HCT116 (cell line): ENCODE measurements at regions not wholly inside any gene's neighbourhood (a gene's known extent, or its start where the extent isn't known, plus 50 kb on each side); places are given as distances from the start of the nearest gene placed in this dataset.

Source experiments
- CEBPB ChIP-seq: IDR thresholded peaks from 2 replicates; pipeline ENCODE4 v1.6.1; 2012; ENCODE audit warnings: low read depth
- CTCF ChIP-seq, 3 experiments: fragments of 200-600 bp in 1 of 3; sonication (generic) in 1 of 3; IDR thresholded peaks in 2 of 3; conservative IDR thresholded peaks in 1 of 3; 2 replicates each; pipeline ENCODE4 v1.5.1; 2012 to 2017; ENCODE audit warnings: low read depth in 2 of 3, low read length in 2 of 3, antibody characterized with exemption in 1 of 3, borderline replicate concordance in 1 of 3, control low read depth in 1 of 3, mild to moderate bottlenecking in 1 of 3, mixed read lengths in 1 of 3, mixed run types in 1 of 3, moderate library complexity in 1 of 3; ENCODE audit not compliant: insufficient read depth in 1 of 3
- EZH2 ChIP-seq: fragments of 200-600 bp; sonication (generic); IDR thresholded peaks from 2 replicates; pipeline ENCODE4 v1.6.1; 2017; ENCODE audit warnings: antibody characterized with exemption, mixed run types
- POLR2AphosphoS5 ChIP-seq: IDR thresholded peaks from 2 replicates; pipeline ENCODE4 v1.6.1; 2011; ENCODE audit warnings: mild to moderate bottlenecking, low read depth, low read length, moderate library complexity

DNA sequence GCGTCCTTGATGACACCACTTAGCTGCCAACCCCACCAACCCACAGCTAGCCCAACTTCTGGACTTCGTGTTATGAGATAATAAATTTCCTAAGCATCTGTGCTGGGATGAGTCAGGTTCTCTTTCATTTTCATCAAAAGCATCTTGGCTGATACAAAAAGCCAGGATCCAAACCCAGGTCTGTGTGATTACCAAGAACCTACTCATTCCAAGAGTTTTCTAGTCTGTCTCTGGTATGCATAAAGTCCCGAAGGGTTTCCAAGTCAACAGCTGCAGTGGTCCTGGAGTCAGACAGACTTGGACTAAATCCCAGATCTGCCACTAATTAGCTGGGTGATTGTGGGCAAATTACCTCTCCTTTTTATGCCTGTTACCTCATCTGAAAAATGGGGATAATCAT lies 55.5 kb upstream of the SERP2 start:
- TF ChIP-seq EZH2 = no peak
- no peak for TF ChIP-seq POLR2AphosphoS5
- no peak for TF ChIP-seq CTCF (IDR thresholded peaks at IDR 0.05 in 2 of 3, conservative IDR thresholded peaks at IDR 0.05 in 1 of 3; ENCODE audit: borderline replicate concordance in 1 of 3, insufficient read depth in 1 of 3, low read depth in 2 of 3, low read length in 2 of 3)
- TF ChIP-seq CEBPB = no peak
